OCI-LY7 (cell line): ENCODE measurements at regions not wholly inside any gene's neighbourhood (a gene's known extent, or its start where the extent isn't known, plus 50 kb on each side); places are given as distances from the start of the nearest gene placed in this dataset.

ENCODE experiments used
- EZH2phosphoT487 ChIP-seq: fragments of 200-600 bp; sonication (generic); IDR thresholded peaks from 2 replicates; pipeline ENCODE4 v1.6.1; 2018; ENCODE audit warnings: low read depth, borderline replicate concordance, mild to moderate bottlenecking, mixed run types, antibody characterized with exemption, low read length, moderate library complexity, mixed read lengths
- TF ChIP-seq, protein P1 (sequence below): fragments of 200-600 bp; sonication (generic); conservative IDR thresholded peaks from 2 replicates; pipeline ENCODE4 v1.5.1; 2014; ENCODE audit warnings: mild to moderate bottlenecking, antibody characterized with exemption, low read length, moderate library complexity, mixed read lengths

DNA sequence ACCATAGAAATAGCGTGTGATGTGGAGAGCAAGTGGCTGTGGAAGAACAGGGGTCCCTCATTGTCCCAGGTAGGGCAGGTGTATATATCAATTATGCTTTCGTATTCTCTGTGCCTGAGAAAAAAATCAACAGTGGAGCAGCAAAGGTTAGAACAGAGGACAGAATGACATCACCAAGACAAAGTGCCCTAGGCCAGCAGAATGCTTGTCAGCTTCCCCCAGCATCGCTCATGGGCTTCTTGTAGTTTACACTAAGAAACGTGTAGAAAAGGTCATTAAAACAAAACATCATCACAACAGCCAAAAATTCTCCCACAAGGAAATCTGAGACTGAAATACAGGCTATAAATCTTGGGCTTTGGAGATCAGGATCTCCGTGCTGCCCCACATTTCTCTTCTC is 288.0 kb downstream of the TDRD15 start:
- TF ChIP-seq, protein P1, sequence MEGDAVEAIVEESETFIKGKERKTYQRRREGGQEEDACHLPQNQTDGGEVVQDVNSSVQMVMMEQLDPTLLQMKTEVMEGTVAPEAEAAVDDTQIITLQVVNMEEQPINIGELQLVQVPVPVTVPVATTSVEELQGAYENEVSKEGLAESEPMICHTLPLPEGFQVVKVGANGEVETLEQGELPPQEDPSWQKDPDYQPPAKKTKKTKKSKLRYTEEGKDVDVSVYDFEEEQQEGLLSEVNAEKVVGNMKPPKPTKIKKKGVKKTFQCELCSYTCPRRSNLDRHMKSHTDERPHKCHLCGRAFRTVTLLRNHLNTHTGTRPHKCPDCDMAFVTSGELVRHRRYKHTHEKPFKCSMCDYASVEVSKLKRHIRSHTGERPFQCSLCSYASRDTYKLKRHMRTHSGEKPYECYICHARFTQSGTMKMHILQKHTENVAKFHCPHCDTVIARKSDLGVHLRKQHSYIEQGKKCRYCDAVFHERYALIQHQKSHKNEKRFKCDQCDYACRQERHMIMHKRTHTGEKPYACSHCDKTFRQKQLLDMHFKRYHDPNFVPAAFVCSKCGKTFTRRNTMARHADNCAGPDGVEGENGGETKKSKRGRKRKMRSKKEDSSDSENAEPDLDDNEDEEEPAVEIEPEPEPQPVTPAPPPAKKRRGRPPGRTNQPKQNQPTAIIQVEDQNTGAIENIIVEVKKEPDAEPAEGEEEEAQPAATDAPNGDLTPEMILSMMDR: no peak
- TF ChIP-seq EZH2phosphoT487: no peak
